ENCODE measurements at regions not wholly inside any gene's neighbourhood (a gene's known extent, or its start where the extent isn't known, plus 50 kb on each side); places are given as distances from the start of the nearest gene placed in this dataset.

DNA sequence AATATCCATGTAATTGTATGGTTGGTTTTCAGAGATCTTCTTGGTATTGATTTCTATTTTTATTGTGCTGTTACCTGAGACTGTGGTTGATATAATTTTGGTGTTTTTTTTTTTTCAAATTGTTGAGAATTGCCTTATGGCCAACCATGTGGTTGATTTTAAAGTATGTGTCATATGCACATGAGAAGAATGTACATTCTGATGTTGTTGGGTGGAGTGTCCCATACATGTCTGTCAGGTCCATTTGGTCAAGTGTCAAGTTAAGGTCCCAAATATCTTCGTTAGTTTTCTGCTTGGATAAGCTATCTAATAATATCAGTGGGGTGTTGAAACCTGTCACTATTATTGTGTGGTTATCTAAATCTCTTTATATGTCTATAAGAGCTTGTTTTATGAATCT is 160.0 kb upstream of the ITGA1 start:
- no peak for TF ChIP-seq POLR2AphosphoS5 (IDR thresholded peaks at IDR 0.05)
- TF ChIP-seq, protein P1, sequence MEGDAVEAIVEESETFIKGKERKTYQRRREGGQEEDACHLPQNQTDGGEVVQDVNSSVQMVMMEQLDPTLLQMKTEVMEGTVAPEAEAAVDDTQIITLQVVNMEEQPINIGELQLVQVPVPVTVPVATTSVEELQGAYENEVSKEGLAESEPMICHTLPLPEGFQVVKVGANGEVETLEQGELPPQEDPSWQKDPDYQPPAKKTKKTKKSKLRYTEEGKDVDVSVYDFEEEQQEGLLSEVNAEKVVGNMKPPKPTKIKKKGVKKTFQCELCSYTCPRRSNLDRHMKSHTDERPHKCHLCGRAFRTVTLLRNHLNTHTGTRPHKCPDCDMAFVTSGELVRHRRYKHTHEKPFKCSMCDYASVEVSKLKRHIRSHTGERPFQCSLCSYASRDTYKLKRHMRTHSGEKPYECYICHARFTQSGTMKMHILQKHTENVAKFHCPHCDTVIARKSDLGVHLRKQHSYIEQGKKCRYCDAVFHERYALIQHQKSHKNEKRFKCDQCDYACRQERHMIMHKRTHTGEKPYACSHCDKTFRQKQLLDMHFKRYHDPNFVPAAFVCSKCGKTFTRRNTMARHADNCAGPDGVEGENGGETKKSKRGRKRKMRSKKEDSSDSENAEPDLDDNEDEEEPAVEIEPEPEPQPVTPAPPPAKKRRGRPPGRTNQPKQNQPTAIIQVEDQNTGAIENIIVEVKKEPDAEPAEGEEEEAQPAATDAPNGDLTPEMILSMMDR (IDR thresholded peaks at IDR 0.05): no peak
- TF ChIP-seq POLR2A (IDR thresholded peaks at IDR 0.05): no peak
